CD4-positive, alpha-beta T cell treated with Interleukin-15 for 1 hour (primary cell): ENCODE measurements at regions not wholly inside any gene's neighbourhood (a gene's known extent, or its start where the extent isn't known, plus 50 kb on each side); places are given as distances from the start of the nearest gene placed in this dataset.
A peak's percentile ranks its signal among the peaks of the same experiment; 100 is the strongest.

Experiments
- DNase-seq: peaks from one replicate; pipeline ENCODE4 v3.0.0-alpha.2; 2020

GRCh38 chr6:33921745-33922144 is 117.9 kb upstream of the MLN start:
- DNase-seq = no peak

- no peak for DNase-seq
Observed at GRCh38 chr6:33918175-33918695, 114.4 kb upstream of the MLN start.

- no peak for DNase-seq
Observed at GRCh38 chr6:33915134-33915533, 111.3 kb upstream of the MLN start.

- peak; percentile 46 for DNase-seq
Observed at GRCh38 chr6:33914645-33915044, 110.8 kb upstream of the MLN start.

- DNase-seq = no peak
Observed at GRCh38 chr6:33912195-33912594, 108.4 kb upstream of the MLN start.

GRCh38 chr6:33911488-33911887 is 107.7 kb upstream of the MLN start:
- DNase-seq = no peak

GRCh38 chr6:33910594-33910993 is 106.8 kb upstream of the MLN start:
- DNase-seq = no peak

- no peak for DNase-seq
Observed at GRCh38 chr6:33909737-33910136, 105.9 kb upstream of the MLN start.

- no peak for DNase-seq
Observed at GRCh38 chr6:33908025-33908424, 104.2 kb upstream of the MLN start.

- DNase-seq = no peak
Observed at GRCh38 chr6:33907227-33907626, 103.4 kb upstream of the MLN start.

- no peak for DNase-seq
Observed at GRCh38 chr6:33906439-33906838, 102.6 kb upstream of the MLN start.

- DNase-seq = peak; percentile 66
Observed at GRCh38 chr6:33905071-33905609, 101.3 kb upstream of the MLN start.

- no peak for DNase-seq
Observed at GRCh38 chr6:33904747-33905065, 100.9 kb upstream of the MLN start.

GRCh38 chr6:33904050-33904746 is 100.4 kb upstream of the MLN start:
- peak; percentile 84 for DNase-seq

- no peak for DNase-seq
Observed at GRCh38 chr6:33903579-33903978, 99.8 kb upstream of the MLN start.

- DNase-seq = no peak
Observed at GRCh38 chr6:33902457-33902853, 98.7 kb upstream of the MLN start.

GRCh38 chr6:33901822-33902456 is 98.1 kb upstream of the MLN start:
- no peak for DNase-seq

GRCh38 chr6:33898771-33899170 is 95.0 kb upstream of the MLN start:
- no peak for DNase-seq

GRCh38 chr6:33897189-33897780 is 93.5 kb upstream of the MLN start:
- DNase-seq = no peak

- DNase-seq = no peak
Observed at GRCh38 chr6:33896391-33897188, 92.8 kb upstream of the MLN start.

GRCh38 chr6:33895988-33896387 is 92.2 kb upstream of the MLN start:
- no peak for DNase-seq

GRCh38 chr6:33895296-33895695 is 91.5 kb upstream of the MLN start:
- no peak for DNase-seq

GRCh38 chr6:33894438-33894837 is 90.6 kb upstream of the MLN start:
- no peak for DNase-seq
